Keratinocyte (primary cell): ENCODE measurements at regions not wholly inside any gene's neighbourhood (a gene's known extent, or its start where the extent isn't known, plus 50 kb on each side); places are given as distances from the start of the nearest gene placed in this dataset.

Experiments
- DNase-seq: peaks from one replicate; pipeline ENCODE4 v3.0.0-alpha.2; 2011; ENCODE audit warnings: low read depth, missing footprints, low spot score
- FAIRE-seq: peaks from 2 replicates; lab custom pipeline; 2011; peaks lifted over from hg19 to GRCh38; lab: Jason Lieb, UNC
- H2AFZ ChIP-seq: 2 replicates; pipeline ENCODE4 v1.6.0; 2012; ENCODE audit warnings: low read length, control low read depth, inconsistent platforms; ENCODE audit not compliant: control insufficient read depth
- H3K27ac ChIP-seq: 2 replicates; pipeline ENCODE4 v1.5.1; 2011; ENCODE audit warnings: low read length; ENCODE audit not compliant: control insufficient read depth, insufficient read depth
- H3K27me3 ChIP-seq: 3 replicates; pipeline ENCODE4 v1.6.0; 2011; ENCODE audit warnings: low read length; ENCODE audit not compliant: control insufficient read depth, insufficient read depth; ENCODE audit errors: extremely low read depth
- H3K36me3 ChIP-seq, 2 experiments: 2 replicates in 1 of 2; 3 replicates in 1 of 2; pipeline ENCODE4 v1.5.1; 2011; ENCODE audit warnings: low read length in 2 of 2, mild to moderate bottlenecking in 1 of 2; ENCODE audit not compliant: control insufficient read depth in 2 of 2, insufficient read depth in 2 of 2; ENCODE audit errors: extremely low read depth in 1 of 2
- H3K4me1 ChIP-seq: 3 replicates; pipeline ENCODE4 v1.5.1; 2011; ENCODE audit warnings: low read length; ENCODE audit not compliant: control insufficient read depth, insufficient read depth; ENCODE audit errors: extremely low read depth
- H3K4me2 ChIP-seq: 3 replicates; pipeline ENCODE4 v1.6.0; 2011; ENCODE audit warnings: low read depth, low read length; ENCODE audit not compliant: control insufficient read depth, insufficient read depth; ENCODE audit errors: extremely low read depth
- H3K4me3 ChIP-seq, 3 experiments: fragments of 200-600 bp in 1 of 3; sonication (generic) in 1 of 3; 2 replicates in 2 of 3; 3 replicates in 1 of 3; pipeline ENCODE4 v1.5.1; 2011 to 2016; ENCODE audit warnings: low read length in 3 of 3, mild to moderate bottlenecking in 3 of 3, control low read depth in 2 of 3, inconsistent platforms in 1 of 3, low read depth in 1 of 3, mixed read lengths in 1 of 3, mixed run types in 1 of 3, moderate library complexity in 1 of 3; ENCODE audit not compliant: control insufficient read depth in 2 of 3, insufficient read depth in 2 of 3; ENCODE audit errors: extremely low read depth in 1 of 3
- H3K79me2 ChIP-seq: 2 replicates; pipeline ENCODE4 v1.6.0; 2012; ENCODE audit warnings: low read length; ENCODE audit not compliant: control insufficient read depth, insufficient read depth
- H3K9ac ChIP-seq: 3 replicates; pipeline ENCODE4 v1.6.0; 2011; ENCODE audit warnings: low read length; ENCODE audit not compliant: control insufficient read depth, insufficient read depth; ENCODE audit errors: extremely low read depth
- H3K9me1 ChIP-seq: 3 replicates; pipeline ENCODE4 v1.6.0; 2011; ENCODE audit warnings: low read length; ENCODE audit not compliant: control insufficient read depth, insufficient read depth; ENCODE audit errors: extremely low read depth
- H3K9me3 ChIP-seq: 2 replicates; pipeline ENCODE4 v1.5.1; 2012; ENCODE audit warnings: low read depth, low read length; ENCODE audit not compliant: control insufficient read depth
- H4K20me1 ChIP-seq: 3 replicates; pipeline ENCODE4 v1.6.0; 2011; ENCODE audit warnings: low read length; ENCODE audit not compliant: control insufficient read depth, insufficient read depth; ENCODE audit errors: extremely low read depth
- CTCF ChIP-seq, 3 experiments: IDR thresholded peaks in 1 of 3; conservative IDR thresholded peaks in 1 of 3; optimal IDR thresholded peaks in 1 of 3; 2 replicates in 2 of 3; 3 replicates in 1 of 3; pipeline versions ENCODE3 to v1.5.1; 2011; ENCODE audit warnings: low read length in 3 of 3, mild to moderate bottlenecking in 3 of 3, moderate library complexity in 2 of 3, control low read depth in 1 of 3, inconsistent platforms in 1 of 3; ENCODE audit not compliant: insufficient read depth in 2 of 3; ENCODE audit errors: extremely low read depth in 1 of 3
- EZH2 ChIP-seq: IDR thresholded peaks from one replicate; pipeline ENCODE4 v1.6.1; 2012; ENCODE audit warnings: inconsistent platforms, mild to moderate bottlenecking, low read length, moderate library complexity
- dilution Hi-C: fragments of 300-500 bp; cut with MboI; formaldehyde crosslinking; loops from one replicate; pipeline ENCODE4 v1.7.0; 2020; ENCODE audit warnings: low sequenced_read_pairs; ENCODE audit not compliant: extremely low pct_ligation_motif_present

GRCh38 chr3:4036046-4036445 lies 236.8 kb downstream of the LRRN1 start:
- H3K79me2 ChIP-seq = no peaks in the 10 kb centered on the region
- H3K36me3 ChIP-seq = no peaks in the 10 kb centered on the region
- dilution Hi-C loops = no loop called here
- no peak overlapping the region for H3K27ac ChIP-seq
- DNase-seq (no peak), FAIRE-seq (no peak)
- no peaks in the 10 kb centered on the region for H3K4me1 ChIP-seq
- H3K9me3 ChIP-seq = no peaks in the 10 kb centered on the region
- H3K27me3 ChIP-seq = no peaks in the 10 kb centered on the region
- H3K4me2 ChIP-seq = no peak overlapping the region
- no peaks in the 10 kb centered on the region for H4K20me1 ChIP-seq
- no peak overlapping the region for H3K4me3 ChIP-seq
- H2AFZ ChIP-seq = no peak overlapping the region
- H3K9ac ChIP-seq = no peak overlapping the region
- no peak for TF ChIP-seq EZH2
- no peak for TF ChIP-seq CTCF (optimal IDR thresholded peaks at IDR 0.05 in 1 of 3, IDR thresholded peaks at IDR 0.05 in 1 of 3, conservative IDR thresholded peaks at IDR 0.05 in 1 of 3; ENCODE audit: extremely low read depth in 1 of 3, insufficient read depth in 2 of 3, low read length in 3 of 3)
- H3K9me1 ChIP-seq = no peaks in the 10 kb centered on the region

- dilution Hi-C loops = no loop called here
- Histone ChIP-seq H3K4me3 (no peak overlapping the region), H3K27ac (no peak overlapping the region), H3K36me3 (no peaks in the 10 kb centered on the region), H3K9me3 (no peaks in the 10 kb centered on the region), H4K20me1 (no peaks in the 10 kb centered on the region), H3K4me2 (no peak overlapping the region), H2AFZ (no peak overlapping the region), H3K79me2 (no peaks in the 10 kb centered on the region), H3K27me3 (no peaks in the 10 kb centered on the region), H3K4me1 (no peaks in the 10 kb centered on the region), H3K9me1 (no peaks in the 10 kb centered on the region), H3K9ac (no peak overlapping the region)
- FAIRE-seq = no peak
- DNase-seq = no peak
- TF ChIP-seq CTCF (optimal IDR thresholded peaks at IDR 0.05 in 1 of 3, IDR thresholded peaks at IDR 0.05 in 1 of 3, conservative IDR thresholded peaks at IDR 0.05 in 1 of 3; ENCODE audit: extremely low read depth in 1 of 3, insufficient read depth in 2 of 3, low read length in 3 of 3) = no peak
- no peak for TF ChIP-seq EZH2
Observed at GRCh38 chr3:4038351-4038750, 239.1 kb downstream of the LRRN1 start.
